IMR-90 (cell line): ENCODE measurements at regions not wholly inside any gene's neighbourhood (a gene's known extent, or its start where the extent isn't known, plus 50 kb on each side); places are given as distances from the start of the nearest gene placed in this dataset.

Source experiments
- POLR2A ChIP-seq: IDR thresholded peaks from 2 replicates; pipeline ENCODE4 v1.6.1; 2012; ENCODE audit warnings: mild to moderate bottlenecking, low read depth, low read length
- RFX5 ChIP-seq: IDR thresholded peaks from 2 replicates; pipeline ENCODE4 v1.8.0; 2012; ENCODE audit warnings: low read depth, mild to moderate bottlenecking, low read length, moderate library complexity

- TF ChIP-seq POLR2A (no peak), RFX5 (no peak)
Observed at GRCh38 chr1:22238356-22239224, 95.7 kb upstream of the WNT4 start.
